ENCODE measurements at regions not wholly inside any gene's neighbourhood (a gene's known extent, or its start where the extent isn't known, plus 50 kb on each side); places are given as distances from the start of the nearest gene placed in this dataset.

DNA sequence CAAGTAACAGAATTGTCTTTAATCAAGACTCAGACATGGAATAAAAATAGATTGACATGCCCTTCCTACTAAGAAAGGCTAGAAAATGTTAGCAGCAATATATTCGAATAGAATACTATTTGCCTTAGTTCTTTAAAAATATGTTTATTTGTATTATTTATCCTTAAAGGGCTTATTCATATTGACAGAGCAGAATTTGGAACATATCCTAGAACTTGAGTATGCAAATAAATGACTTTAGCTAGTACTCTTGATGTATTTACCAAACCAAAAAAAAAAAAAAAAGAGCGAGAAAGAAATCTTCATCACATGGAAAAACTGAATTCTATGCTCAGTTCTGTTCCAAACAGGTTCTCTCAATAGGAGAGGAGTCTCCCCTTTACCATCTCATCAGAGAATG lies 68.9 kb upstream of the PPARGC1A start:
- FAIRE-seq (no peak), DNase-seq (ENCODE audit: low read depth in 1 of 2, low spot score in 2 of 2) (no peak)
- Histone ChIP-seq H2AFZ (ENCODE audit: low read length) (no peak overlapping the region), H3K27ac (ENCODE audit: low read depth, low read length) (no peak overlapping the region), H3K4me3 (ENCODE audit: extremely low read depth in 1 of 4, insufficient read depth in 2 of 4, low read depth in 3 of 4, low read length in 4 of 4) (no peak overlapping the region), H3K14ac (ENCODE audit: insufficient read length) (no peak overlapping the region), H3K9me3 (ENCODE audit: insufficient read depth in 2 of 2, low read depth in 1 of 2, low read length in 1 of 2) (no peaks in the 10 kb centered on the region), H3K27me3 (replicated peaks in 1 of 4; ENCODE audit: control insufficient read depth in 3 of 4, extremely low read depth in 1 of 4, insufficient read depth in 3 of 4, low read length in 3 of 4) (no peaks in the 10 kb centered on the region), H2BK15ac (ENCODE audit: low read length) (no peak overlapping the region), H2BK12ac (ENCODE audit: low read depth, low read length) (no peak overlapping the region), H3K4ac (replicated peaks; ENCODE audit: insufficient read length, low read depth, low read length) (no peak overlapping the region), H3K36me3 (ENCODE audit: control insufficient read depth in 2 of 4, insufficient read depth in 4 of 4, low read length in 3 of 4) (no peaks in the 10 kb centered on the region), H4K91ac (replicated peaks; ENCODE audit: insufficient read length, low read length) (no peak overlapping the region), H2BK120ac (replicated peaks; ENCODE audit: low read depth, low read length) (no peak overlapping the region), H3K4me1 (replicated peaks in 1 of 4; ENCODE audit: control insufficient read depth in 3 of 4, insufficient read depth in 4 of 4, low read length in 3 of 4) (no peaks in the 10 kb centered on the region; a peak in 1 of 7 replicates), H3K23me2 (ENCODE audit: low read depth, low read length) (no peaks in the 10 kb centered on the region), H3K4me2 (ENCODE audit: insufficient read depth in 1 of 2, low read depth in 2 of 2, low read length in 2 of 2) (no peak overlapping the region), H3K9ac (replicated peaks in 1 of 4; ENCODE audit: extremely low read depth in 1 of 4, low read depth in 3 of 4, low read length in 3 of 4) (no peak overlapping the region), H3K18ac (ENCODE audit: extremely low read depth, low read length) (no peak overlapping the region), H3K79me1 (ENCODE audit: low read depth, low read length) (no peaks in the 10 kb centered on the region), H3K79me2 (ENCODE audit: control insufficient read depth in 1 of 2, insufficient read depth in 2 of 2, low read length in 2 of 2) (no peaks in the 10 kb centered on the region), H4K8ac (ENCODE audit: extremely low read depth, insufficient read depth, low read length) (no peak overlapping the region), H3K23ac (ENCODE audit: insufficient read length) (no peak overlapping the region), H2BK20ac (ENCODE audit: low read length) (no peak overlapping the region), H4K20me1 (replicated peaks in 1 of 2; ENCODE audit: control insufficient read depth in 1 of 2, insufficient read depth in 2 of 2, low read length in 2 of 2) (no peaks in the 10 kb centered on the region), H4K5ac (ENCODE audit: insufficient read length, low read depth, low read length) (no peak overlapping the region), H2AK5ac (ENCODE audit: low read depth, low read length) (no peak overlapping the region), H2BK5ac (ENCODE audit: low read depth, low read length) (no peak overlapping the region), H3K56ac (replicated peaks; ENCODE audit: insufficient read length, low read depth, low read length) (no peak overlapping the region)
- ChIA-PET POLR2A (ENCODE audit: partially characterized antibody) (no interaction called here), CTCF (ENCODE audit: partially characterized antibody) (no interaction called here)
- TF ChIP-seq, protein P1, sequence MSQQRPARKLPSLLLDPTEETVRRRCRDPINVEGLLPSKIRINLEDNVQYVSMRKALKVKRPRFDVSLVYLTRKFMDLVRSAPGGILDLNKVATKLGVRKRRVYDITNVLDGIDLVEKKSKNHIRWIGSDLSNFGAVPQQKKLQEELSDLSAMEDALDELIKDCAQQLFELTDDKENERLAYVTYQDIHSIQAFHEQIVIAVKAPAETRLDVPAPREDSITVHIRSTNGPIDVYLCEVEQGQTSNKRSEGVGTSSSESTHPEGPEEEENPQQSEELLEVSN (IDR thresholded peaks at IDR 0.05) = no peak
- no peak for TF ChIP-seq YY1 (IDR thresholded peaks at IDR 0.05; ENCODE audit: low read depth, low read length)
- TF ChIP-seq, protein P2, sequence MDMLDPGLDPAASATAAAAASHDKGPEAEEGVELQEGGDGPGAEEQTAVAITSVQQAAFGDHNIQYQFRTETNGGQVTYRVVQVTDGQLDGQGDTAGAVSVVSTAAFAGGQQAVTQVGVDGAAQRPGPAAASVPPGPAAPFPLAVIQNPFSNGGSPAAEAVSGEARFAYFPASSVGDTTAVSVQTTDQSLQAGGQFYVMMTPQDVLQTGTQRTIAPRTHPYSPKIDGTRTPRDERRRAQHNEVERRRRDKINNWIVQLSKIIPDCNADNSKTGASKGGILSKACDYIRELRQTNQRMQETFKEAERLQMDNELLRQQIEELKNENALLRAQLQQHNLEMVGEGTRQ (IDR thresholded peaks at IDR 0.05; ENCODE audit: low read length) = no peak
- no peak for TF ChIP-seq POLR2AphosphoS5 (IDR thresholded peaks at IDR 0.05; ENCODE audit: low read depth, low read length)
- TF ChIP-seq EZH2 (IDR thresholded peaks at IDR 0.05; ENCODE audit: low read depth, low read length, severe bottlenecking) = no peak
- TF ChIP-seq CHD1 (IDR thresholded peaks at IDR 0.05; ENCODE audit: low read depth, low read length) = no peak
- TF ChIP-seq RAD21 (IDR thresholded peaks at IDR 0.05 in 1 of 2, conservative IDR thresholded peaks at IDR 0.05 in 1 of 2; ENCODE audit: low read depth in 2 of 2, low read length in 2 of 2) = no peak
- no peak for TF ChIP-seq CBX5 (IDR thresholded peaks at IDR 0.05; ENCODE audit: low read depth, low read length)
- no peak for TF ChIP-seq SUZ12 (IDR thresholded peaks at IDR 0.05; ENCODE audit: low read length)
- 69% methylated on average over 2 of the region's 2 CpGs; no CpG with 5 or more reads in 1 of the 2 experiments for WGBS, 2 experiments (ENCODE audit: extremely low coverage in 1 of 2, insufficient coverage in 1 of 2, insufficient read length in 1 of 2, insufficient replicate concordance in 2 of 2, low coverage in 1 of 2, low lambda C conversion rate in 2 of 2, missing lambda C conversion rate in 1 of 2)
